Neural cell (in vitro differentiated cells): ENCODE measurements at regions not wholly inside any gene's neighbourhood (a gene's known extent, or its start where the extent isn't known, plus 50 kb on each side); places are given as distances from the start of the nearest gene placed in this dataset.

Experiments used
- H2AFZ ChIP-seq: fragments of 200-600, 300-800 bp; sonication (generic), shearing (Covaris generic); 2 replicates; pipeline ENCODE4 v1.6.0; 2014; ENCODE audit warnings: low read depth, mild to moderate bottlenecking, antibody characterized with exemption, low read length, moderate library complexity
- H3F3A ChIP-seq: fragments of 200-600 bp; shearing (Covaris generic); 2 replicates; pipeline ENCODE4 v1.6.1; 2016; ENCODE audit warnings: mild to moderate bottlenecking, moderate library complexity, mixed read lengths, antibody characterized with exemption, low read length; ENCODE audit not compliant: insufficient read depth, poor library complexity, severe bottlenecking
- H3K27ac ChIP-seq: fragments of 200-600, 300-800 bp; sonication (generic), shearing (Covaris generic); 2 replicates; pipeline ENCODE4 v1.5.1; 2014; ENCODE audit warnings: mild to moderate bottlenecking, low read length, moderate library complexity
- H3K27me3 ChIP-seq: fragments of 300-800, 200-600 bp; sonication (generic), shearing (Covaris generic); 2 replicates; pipeline ENCODE4 v1.6.0; 2014; ENCODE audit warnings: mild to moderate bottlenecking, low read depth, low read length, moderate library complexity; ENCODE audit not compliant: insufficient read depth
- H3K36me3 ChIP-seq: fragments of 300-800, 200-600 bp; sonication (generic), shearing (Covaris generic); 2 replicates; pipeline ENCODE4 v1.5.1; 2014; ENCODE audit warnings: mild to moderate bottlenecking, antibody characterized with exemption, low read length, moderate library complexity; ENCODE audit not compliant: insufficient read depth
- H3K4me2 ChIP-seq: fragments of 300-800, 200-600 bp; sonication (generic), shearing (Covaris generic); 2 replicates; pipeline ENCODE4 v1.6.0; 2014; ENCODE audit warnings: mild to moderate bottlenecking, low read length
- H3K4me3 ChIP-seq: fragments of 300-800, 200-600 bp; sonication (generic), shearing (Covaris generic); 2 replicates; pipeline ENCODE4 v1.5.1; 2014; ENCODE audit warnings: mild to moderate bottlenecking, low read length, moderate library complexity
- H3K79me2 ChIP-seq: fragments of 200-600 bp; shearing (Covaris generic); replicated peaks from 2 replicates; pipeline ENCODE4 v1.6.0; 2014; ENCODE audit warnings: mild to moderate bottlenecking, low read length, moderate library complexity; ENCODE audit not compliant: insufficient read depth
- H3K9ac ChIP-seq: fragments of 300-800, 200-600 bp; sonication (generic), shearing (Covaris generic); 2 replicates; pipeline ENCODE4 v1.6.1; 2016; ENCODE audit warnings: mild to moderate bottlenecking, low read length, mixed read lengths
- H3K9me2 ChIP-seq: fragments of 200-600 bp; shearing (Covaris generic); 2 replicates; pipeline ENCODE4 v1.6.1; 2016; ENCODE audit warnings: mild to moderate bottlenecking, low read length, mixed read lengths; ENCODE audit not compliant: insufficient read depth
- H3K9me3 ChIP-seq: fragments of 200-600, 300-800 bp; sonication (generic), shearing (Covaris generic); 2 replicates; pipeline ENCODE4 v1.6.1; 2016; ENCODE audit warnings: mild to moderate bottlenecking, mixed run types, low read length, moderate library complexity, mixed read lengths
- H4K20me1 ChIP-seq: fragments of 200-600 bp; shearing (Covaris generic); 2 replicates; pipeline ENCODE4 v1.6.1; 2016; ENCODE audit warnings: mild to moderate bottlenecking, mixed run types; ENCODE audit not compliant: insufficient read depth
- EP300 ChIP-seq: fragments of 450-650 bp; conservative IDR thresholded peaks from 2 replicates; pipeline ENCODE4 v1.6.1; 2014; ENCODE audit warnings: antibody characterized with exemption, mild to moderate bottlenecking, moderate library complexity; ENCODE audit not compliant: poor library complexity, severe bottlenecking
- EZH2 ChIP-seq: fragments of 200-600, 300-800 bp; shearing (Covaris generic), sonication (generic); IDR thresholded peaks from 2 replicates; pipeline ENCODE4 v1.6.1; 2014; ENCODE audit warnings: antibody characterized with exemption, low read length, borderline replicate concordance, mild to moderate bottlenecking; ENCODE audit not compliant: insufficient read depth, poor library complexity, severe bottlenecking
- MXI1 ChIP-seq: fragments of 450-650 bp; conservative IDR thresholded peaks from 2 replicates; pipeline ENCODE4 v1.6.1; 2014; ENCODE audit warnings: antibody characterized with exemption, mild to moderate bottlenecking; ENCODE audit not compliant: poor library complexity, severe bottlenecking
- POLR2AphosphoS5 ChIP-seq: IDR thresholded peaks from 2 replicates; pipeline ENCODE4 v1.6.1; 2012
- RAD21 ChIP-seq: fragments of 450-650 bp; conservative IDR thresholded peaks from 2 replicates; pipeline ENCODE4 v1.6.1; 2014; ENCODE audit warnings: antibody characterized with exemption, mild to moderate bottlenecking, moderate library complexity
- SMC3 ChIP-seq: fragments of 450-650 bp; conservative IDR thresholded peaks from 2 replicates; pipeline ENCODE4 v1.6.1; 2014; ENCODE audit warnings: antibody characterized with exemption, mild to moderate bottlenecking, moderate library complexity; ENCODE audit not compliant: poor library complexity
- TAF1 ChIP-seq: IDR thresholded peaks from 2 replicates; pipeline ENCODE4 v1.6.1; 2012; ENCODE audit warnings: low read depth
- TF ChIP-seq, protein P1 (sequence below): IDR thresholded peaks from 2 replicates; pipeline ENCODE4 v1.6.1; 2012; ENCODE audit warnings: borderline replicate concordance
- TF ChIP-seq, protein P2 (sequence below): fragments of 450-650 bp; IDR thresholded peaks from 2 replicates; pipeline ENCODE4 v1.5.1; 2014; ENCODE audit warnings: antibody characterized with exemption, mild to moderate bottlenecking, moderate library complexity; ENCODE audit not compliant: poor library complexity, severe bottlenecking

DNA sequence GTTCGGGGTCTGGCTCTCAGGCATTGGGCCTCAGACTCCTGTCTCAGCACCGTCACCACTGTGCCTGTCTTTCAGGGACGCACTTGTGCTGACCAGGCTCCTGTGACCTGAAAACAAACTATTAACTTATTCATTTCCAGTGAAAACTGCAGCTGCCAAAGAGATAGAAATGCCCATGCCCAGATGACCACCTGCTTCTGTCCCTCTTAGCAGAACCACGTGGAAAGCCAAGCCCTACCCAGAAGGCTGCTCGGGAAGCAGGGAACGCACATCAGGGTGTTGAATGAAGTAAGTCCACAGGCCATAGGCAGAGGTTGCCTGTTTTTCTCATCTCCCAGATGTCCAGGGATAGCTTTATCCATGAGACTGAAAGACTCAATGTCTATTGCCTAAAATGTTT, 219.3 kb downstream of the EBLN2 start:
- no peaks in the 10 kb centered on the region for H3K36me3 ChIP-seq
- H3K9me3 ChIP-seq = no peaks in the 10 kb centered on the region
- no peaks in the 10 kb centered on the region for H3K9me2 ChIP-seq
- H2AFZ ChIP-seq = no peak overlapping the region
- H3K4me3 ChIP-seq = no peak overlapping the region
- no peaks in the 10 kb centered on the region for H3K79me2 ChIP-seq
- H3K27me3 ChIP-seq = no peaks in the 10 kb centered on the region
- H3K27ac ChIP-seq = no peak overlapping the region
- H4K20me1 ChIP-seq = no peaks in the 10 kb centered on the region
- H3F3A ChIP-seq = no peaks in the 10 kb centered on the region
- no peak for TF ChIP-seq EP300
- no peak for TF ChIP-seq EZH2
- no peak for TF ChIP-seq RAD21
- TF ChIP-seq MXI1 = no peak
- TF ChIP-seq TAF1 = no peak
- H3K4me2 ChIP-seq = no peak overlapping the region
- H3K9ac ChIP-seq = no peak overlapping the region

DNA sequence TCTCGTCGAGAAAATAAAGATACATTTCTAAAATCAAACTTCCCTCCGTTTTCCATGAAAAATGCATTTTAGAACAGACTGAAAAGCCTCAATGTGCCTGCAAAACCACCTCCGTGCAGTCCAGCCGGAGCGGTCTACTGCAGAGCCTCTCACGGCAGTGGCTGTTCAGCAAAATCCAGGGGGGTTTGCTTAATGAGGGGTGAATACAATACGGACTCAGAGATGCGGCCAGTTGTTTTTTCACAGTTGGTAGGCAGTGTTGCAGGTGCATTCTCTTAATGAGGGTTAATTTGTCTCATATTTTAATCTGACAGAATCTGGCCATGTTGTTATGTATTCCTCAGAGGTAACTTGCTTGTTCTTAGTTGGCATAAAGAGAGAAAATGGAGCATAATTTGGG, 223.0 kb downstream of the EBLN2 start:
- Histone ChIP-seq H4K20me1 (no peaks in the 10 kb centered on the region), H3K9ac (no peak overlapping the region), H3K4me3 (no peak overlapping the region), H3K79me2 (no peaks in the 10 kb centered on the region), H3K9me2 (no peaks in the 10 kb centered on the region), H3K4me2 (no peak overlapping the region), H3F3A (no peaks in the 10 kb centered on the region), H3K36me3 (no peaks in the 10 kb centered on the region), H3K27me3 (no peaks in the 10 kb centered on the region), H3K9me3 (no peaks in the 10 kb centered on the region), H3K27ac (no peak overlapping the region), H2AFZ (no peak overlapping the region)
- TF ChIP-seq MXI1 = no peak
- TF ChIP-seq TAF1 = no peak
- TF ChIP-seq EZH2 = no peak
- TF ChIP-seq POLR2AphosphoS5 = no peak
- no peak for TF ChIP-seq EP300
- TF ChIP-seq RAD21 = no peak
- TF ChIP-seq, protein P1, sequence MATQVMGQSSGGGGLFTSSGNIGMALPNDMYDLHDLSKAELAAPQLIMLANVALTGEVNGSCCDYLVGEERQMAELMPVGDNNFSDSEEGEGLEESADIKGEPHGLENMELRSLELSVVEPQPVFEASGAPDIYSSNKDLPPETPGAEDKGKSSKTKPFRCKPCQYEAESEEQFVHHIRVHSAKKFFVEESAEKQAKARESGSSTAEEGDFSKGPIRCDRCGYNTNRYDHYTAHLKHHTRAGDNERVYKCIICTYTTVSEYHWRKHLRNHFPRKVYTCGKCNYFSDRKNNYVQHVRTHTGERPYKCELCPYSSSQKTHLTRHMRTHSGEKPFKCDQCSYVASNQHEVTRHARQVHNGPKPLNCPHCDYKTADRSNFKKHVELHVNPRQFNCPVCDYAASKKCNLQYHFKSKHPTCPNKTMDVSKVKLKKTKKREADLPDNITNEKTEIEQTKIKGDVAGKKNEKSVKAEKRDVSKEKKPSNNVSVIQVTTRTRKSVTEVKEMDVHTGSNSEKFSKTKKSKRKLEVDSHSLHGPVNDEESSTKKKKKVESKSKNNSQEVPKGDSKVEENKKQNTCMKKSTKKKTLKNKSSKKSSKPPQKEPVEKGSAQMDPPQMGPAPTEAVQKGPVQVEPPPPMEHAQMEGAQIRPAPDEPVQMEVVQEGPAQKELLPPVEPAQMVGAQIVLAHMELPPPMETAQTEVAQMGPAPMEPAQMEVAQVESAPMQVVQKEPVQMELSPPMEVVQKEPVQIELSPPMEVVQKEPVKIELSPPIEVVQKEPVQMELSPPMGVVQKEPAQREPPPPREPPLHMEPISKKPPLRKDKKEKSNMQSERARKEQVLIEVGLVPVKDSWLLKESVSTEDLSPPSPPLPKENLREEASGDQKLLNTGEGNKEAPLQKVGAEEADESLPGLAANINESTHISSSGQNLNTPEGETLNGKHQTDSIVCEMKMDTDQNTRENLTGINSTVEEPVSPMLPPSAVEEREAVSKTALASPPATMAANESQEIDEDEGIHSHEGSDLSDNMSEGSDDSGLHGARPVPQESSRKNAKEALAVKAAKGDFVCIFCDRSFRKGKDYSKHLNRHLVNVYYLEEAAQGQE = no peak
- TF ChIP-seq, protein P2, sequence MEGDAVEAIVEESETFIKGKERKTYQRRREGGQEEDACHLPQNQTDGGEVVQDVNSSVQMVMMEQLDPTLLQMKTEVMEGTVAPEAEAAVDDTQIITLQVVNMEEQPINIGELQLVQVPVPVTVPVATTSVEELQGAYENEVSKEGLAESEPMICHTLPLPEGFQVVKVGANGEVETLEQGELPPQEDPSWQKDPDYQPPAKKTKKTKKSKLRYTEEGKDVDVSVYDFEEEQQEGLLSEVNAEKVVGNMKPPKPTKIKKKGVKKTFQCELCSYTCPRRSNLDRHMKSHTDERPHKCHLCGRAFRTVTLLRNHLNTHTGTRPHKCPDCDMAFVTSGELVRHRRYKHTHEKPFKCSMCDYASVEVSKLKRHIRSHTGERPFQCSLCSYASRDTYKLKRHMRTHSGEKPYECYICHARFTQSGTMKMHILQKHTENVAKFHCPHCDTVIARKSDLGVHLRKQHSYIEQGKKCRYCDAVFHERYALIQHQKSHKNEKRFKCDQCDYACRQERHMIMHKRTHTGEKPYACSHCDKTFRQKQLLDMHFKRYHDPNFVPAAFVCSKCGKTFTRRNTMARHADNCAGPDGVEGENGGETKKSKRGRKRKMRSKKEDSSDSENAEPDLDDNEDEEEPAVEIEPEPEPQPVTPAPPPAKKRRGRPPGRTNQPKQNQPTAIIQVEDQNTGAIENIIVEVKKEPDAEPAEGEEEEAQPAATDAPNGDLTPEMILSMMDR = no peak
- TF ChIP-seq SMC3 = no peak

DNA sequence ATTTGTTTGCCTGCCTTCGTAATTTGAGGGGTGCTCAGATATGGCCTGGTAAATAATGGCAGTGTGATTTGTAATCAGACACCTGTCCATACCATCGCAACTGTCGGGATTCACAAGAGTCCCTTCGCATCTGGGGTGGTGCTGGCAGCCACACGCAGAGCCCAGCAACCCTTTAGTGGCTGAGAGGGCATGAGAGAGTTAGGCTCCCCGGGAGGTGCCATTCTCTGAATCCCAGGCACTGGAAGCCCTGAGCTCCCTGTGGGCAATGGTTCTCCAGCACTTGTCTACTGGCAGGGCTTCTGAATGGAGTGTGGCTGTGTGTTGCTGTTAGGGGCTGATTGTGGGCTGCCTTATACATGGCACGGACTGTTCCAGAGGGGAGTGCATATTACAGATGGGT, 230.1 kb downstream of the EBLN2 start:
- Histone ChIP-seq H3K27me3 (no peaks in the 10 kb centered on the region), H3K36me3 (no peaks in the 10 kb centered on the region), H4K20me1 (no peaks in the 10 kb centered on the region), H3F3A (no peaks in the 10 kb centered on the region), H3K4me3 (no peak overlapping the region), H3K79me2 (no peaks in the 10 kb centered on the region), H2AFZ (no peak overlapping the region), H3K9me3 (no peaks in the 10 kb centered on the region), H3K9ac (no peak overlapping the region), H3K4me2 (no peak overlapping the region), H3K27ac (no peak overlapping the region), H3K9me2 (no peaks in the 10 kb centered on the region)
- TF ChIP-seq, protein P2 = no peak
- TF ChIP-seq RAD21 (no peak), POLR2AphosphoS5 (no peak), EZH2 (no peak), MXI1 (no peak), SMC3 (no peak), EP300 (no peak), TAF1 (no peak)
- TF ChIP-seq, protein P1 = no peak
